ENCODE measurements at regions not wholly inside any gene's neighbourhood (a gene's known extent, or its start where the extent isn't known, plus 50 kb on each side); places are given as distances from the start of the nearest gene placed in this dataset.

DNA sequence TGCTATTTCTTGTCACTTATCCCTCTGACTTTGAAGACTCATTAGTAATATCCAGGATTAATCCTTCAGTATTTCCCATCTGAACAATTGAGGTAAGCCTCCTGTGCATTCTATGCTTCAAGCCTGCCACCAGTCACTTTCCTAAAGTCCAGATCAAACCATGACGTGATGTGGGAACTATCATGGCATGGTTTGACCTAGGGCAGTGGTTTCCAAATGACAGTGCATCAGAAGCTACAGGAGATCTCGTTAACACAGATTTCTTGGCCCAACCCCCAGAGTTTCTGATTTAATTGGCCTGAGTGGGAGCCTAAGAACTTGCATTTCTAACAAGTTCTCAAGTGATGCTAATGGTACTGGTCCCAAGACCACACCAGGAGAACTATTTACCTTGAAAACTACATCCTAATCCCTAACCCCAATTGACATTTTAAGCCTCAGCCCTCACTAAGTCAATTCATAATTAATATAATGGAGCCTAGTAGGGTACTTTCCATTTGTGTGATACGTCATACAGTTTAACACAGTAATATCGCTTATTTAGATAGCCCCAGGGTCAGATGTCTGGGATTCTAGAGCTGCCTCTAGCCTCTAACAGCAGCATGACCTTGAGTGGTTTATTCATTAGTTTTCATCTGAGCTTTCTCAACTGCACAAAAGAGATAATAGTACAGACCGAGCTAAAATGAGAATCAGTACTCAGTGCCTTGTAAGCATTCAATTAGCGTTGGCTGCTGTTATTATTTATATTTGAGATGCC is 907.6 kb downstream of the TFAP2A start:
- H4K91ac ChIP-seq (ENCODE audit: insufficient read length, low read depth, low read length), result no peak overlapping the region
- Mint-ChIP-seq H3K9me3 (peaks cover 8 to 11% of the 10 kb centered on the region in 2 experiments), H3K4me3 (no peak overlapping the region), H3K4me1 (peaks cover 13% of the 10 kb centered on the region in 2 experiments), H3K36me3 (ENCODE audit: insufficient read depth in 1 of 3, low read depth in 3 of 3) (peaks cover 5 to 13% (median 6%) of the 10 kb centered on the region in 3 experiments; a peak in 6 of 7 replicates), H3K27ac (no peak overlapping the region), H3K27me3 (ENCODE audit: low read depth) (no peaks in the 10 kb centered on the region; the same call in 1 of the 2 replicates)
- no peak overlapping the region for H4K8ac ChIP-seq (replicated peaks; ENCODE audit: insufficient read length, low read depth, low read length)
- H3T11ph ChIP-seq (ENCODE audit: low read length), result peak overlapping the region; percentile 2
- no peak overlapping the region for H3K9ac ChIP-seq (ENCODE audit: extremely low read depth, insufficient read length, low read length)
- no peaks in the 10 kb centered on the region for H4K20me1 ChIP-seq (ENCODE audit: control insufficient read depth, insufficient read depth, insufficient read length)
- H3K79me2 ChIP-seq (ENCODE audit: insufficient read depth, low read length), result no peaks in the 10 kb centered on the region
- H2AFZ ChIP-seq (ENCODE audit: low read length), result no peak overlapping the region
- H3K14ac ChIP-seq (ENCODE audit: insufficient read depth, low read length), result no peak overlapping the region
- DNase-seq, result no peak
- H3K56ac ChIP-seq (ENCODE audit: insufficient read length, low read depth, low read length), result no peak overlapping the region
- H3K79me1 ChIP-seq (ENCODE audit: insufficient read depth, low read depth, low read length, poor library complexity, severe bottlenecking), result no peaks in the 10 kb centered on the region
- H3K27me3 ChIP-seq (ENCODE audit: insufficient read depth, low read length), result no peaks in the 10 kb centered on the region
- H2BK15ac ChIP-seq (ENCODE audit: low read depth, low read length), result no peak overlapping the region
- no peak overlapping the region for H2BK12ac ChIP-seq (ENCODE audit: insufficient read length, low read depth, low read length)
- H4K5ac ChIP-seq (ENCODE audit: insufficient read length, low read depth, low read length), result no peak overlapping the region
- H3K18ac ChIP-seq (ENCODE audit: insufficient read length, low read depth, low read length), result no peak overlapping the region
- WGBS (ENCODE audit: extremely low coverage, insufficient read length, low lambda C conversion rate), result no CpG with 5 or more reads among the region's 6 CpGs
- no peak overlapping the region for H3K27ac ChIP-seq (ENCODE audit: insufficient read length, low read depth, low read length)
- H2BK20ac ChIP-seq (ENCODE audit: low read depth, low read length, poor library complexity, severe bottlenecking), result no peak overlapping the region
- H3K4ac ChIP-seq (ENCODE audit: low read depth, low read length), result no peak overlapping the region
- H2BK5ac ChIP-seq (ENCODE audit: insufficient read length, low read length), result no peak overlapping the region
- no peaks in the 10 kb centered on the region for H3K23me2 ChIP-seq (ENCODE audit: insufficient read length, low read depth, low read length, poor library complexity, severe bottlenecking)
- H3K4me2 ChIP-seq (ENCODE audit: insufficient read depth, insufficient read length, low read length), result no peak overlapping the region
- H2BK120ac ChIP-seq (ENCODE audit: low read depth, low read length, poor library complexity, severe bottlenecking), result no peak overlapping the region
- TF ChIP-seq, protein P1, sequence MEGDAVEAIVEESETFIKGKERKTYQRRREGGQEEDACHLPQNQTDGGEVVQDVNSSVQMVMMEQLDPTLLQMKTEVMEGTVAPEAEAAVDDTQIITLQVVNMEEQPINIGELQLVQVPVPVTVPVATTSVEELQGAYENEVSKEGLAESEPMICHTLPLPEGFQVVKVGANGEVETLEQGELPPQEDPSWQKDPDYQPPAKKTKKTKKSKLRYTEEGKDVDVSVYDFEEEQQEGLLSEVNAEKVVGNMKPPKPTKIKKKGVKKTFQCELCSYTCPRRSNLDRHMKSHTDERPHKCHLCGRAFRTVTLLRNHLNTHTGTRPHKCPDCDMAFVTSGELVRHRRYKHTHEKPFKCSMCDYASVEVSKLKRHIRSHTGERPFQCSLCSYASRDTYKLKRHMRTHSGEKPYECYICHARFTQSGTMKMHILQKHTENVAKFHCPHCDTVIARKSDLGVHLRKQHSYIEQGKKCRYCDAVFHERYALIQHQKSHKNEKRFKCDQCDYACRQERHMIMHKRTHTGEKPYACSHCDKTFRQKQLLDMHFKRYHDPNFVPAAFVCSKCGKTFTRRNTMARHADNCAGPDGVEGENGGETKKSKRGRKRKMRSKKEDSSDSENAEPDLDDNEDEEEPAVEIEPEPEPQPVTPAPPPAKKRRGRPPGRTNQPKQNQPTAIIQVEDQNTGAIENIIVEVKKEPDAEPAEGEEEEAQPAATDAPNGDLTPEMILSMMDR (conservative IDR thresholded peaks at IDR 0.05), result no peak
- H3K23ac ChIP-seq (ENCODE audit: insufficient read length, low read depth, low read length), result no peak overlapping the region
- H3K4me1 ChIP-seq (ENCODE audit: insufficient read depth, low read length), result no peaks in the 10 kb centered on the region
- no peak overlapping the region for H2AK5ac ChIP-seq (ENCODE audit: insufficient read length, low read length)
- H3K9me3 ChIP-seq (ENCODE audit: control insufficient read depth, low read depth, low read length), result no peaks in the 10 kb centered on the region

Measured in H9 (cell line).